SU-DHL-6 (cell line): ENCODE measurements at regions not wholly inside any gene's neighbourhood (a gene's known extent, or its start where the extent isn't known, plus 50 kb on each side); places are given as distances from the start of the nearest gene placed in this dataset.

Source experiments
- CTCF ChIP-seq: fragments of 200-600 bp; sonication (generic); IDR thresholded peaks from one replicate; pipeline ENCODE4 v1.5.1; 2017; ENCODE audit warnings: antibody characterized with exemption, mild to moderate bottlenecking, low read length, moderate library complexity; ENCODE audit not compliant: insufficient read depth, poor library complexity, severe bottlenecking
- EZH2phosphoT487 ChIP-seq: fragments of 200-600 bp; sonication (generic), shearing (Covaris generic); conservative IDR thresholded peaks from 2 replicates; pipeline ENCODE4 v1.6.1; 2018; ENCODE audit warnings: mild to moderate bottlenecking, antibody characterized with exemption, low read length, moderate library complexity, mixed read lengths

- TF ChIP-seq CTCF (no peak), EZH2phosphoT487 (no peak)
Measured at GRCh38 chr14:98249476-98249875, 1022.5 kb downstream of the BCL11B start.
